H9 (cell line): ENCODE measurements at regions not wholly inside any gene's neighbourhood (a gene's known extent, or its start where the extent isn't known, plus 50 kb on each side); places are given as distances from the start of the nearest gene placed in this dataset.

ENCODE experiments used
- DNase-seq: peaks from one replicate; pipeline ENCODE4 v3.0.0-alpha.2; 2017
- H2AFZ ChIP-seq: one replicate; pipeline ENCODE4 v1.6.1; 2013; ENCODE audit warnings: mild to moderate bottlenecking, low read length, control low read depth, moderate library complexity
- H2AK5ac ChIP-seq: 2 replicates; pipeline ENCODE4 v1.6.1; 2013; ENCODE audit warnings: low read length, control low read depth, mixed read lengths; ENCODE audit not compliant: insufficient read length
- H2BK120ac ChIP-seq: one replicate; pipeline ENCODE4 v1.6.1; 2013; ENCODE audit warnings: low read depth, mild to moderate bottlenecking, low read length, control low read depth, inconsistent platforms; ENCODE audit not compliant: poor library complexity, severe bottlenecking
- H2BK12ac ChIP-seq: 2 replicates; pipeline ENCODE4 v1.6.1; 2013; ENCODE audit warnings: low read length, control low read depth, mixed read lengths, low read depth; ENCODE audit not compliant: insufficient read length
- H2BK15ac ChIP-seq: 2 replicates; pipeline ENCODE4 v1.6.1; 2013; ENCODE audit warnings: low read depth, low read length, control low read depth
- H2BK20ac ChIP-seq: one replicate; pipeline ENCODE4 v1.6.1; 2013; ENCODE audit warnings: low read depth, mild to moderate bottlenecking, low read length, control low read depth, inconsistent platforms; ENCODE audit not compliant: poor library complexity, severe bottlenecking
- H2BK5ac ChIP-seq: 2 replicates; pipeline ENCODE4 v1.6.1; 2013; ENCODE audit warnings: low read length, control low read depth, mixed read lengths; ENCODE audit not compliant: insufficient read length
- H3K14ac ChIP-seq: 2 replicates; pipeline ENCODE4 v1.6.1; 2013; ENCODE audit warnings: low read length, control low read depth; ENCODE audit not compliant: insufficient read depth
- H3K18ac ChIP-seq: 2 replicates; pipeline ENCODE4 v1.6.1; 2013; ENCODE audit warnings: low read depth, mild to moderate bottlenecking, mixed read lengths, low read length, control low read depth; ENCODE audit not compliant: insufficient read length
- H3K23ac ChIP-seq: 2 replicates; pipeline ENCODE4 v1.6.1; 2013; ENCODE audit warnings: low read length, control low read depth, mixed read lengths, low read depth; ENCODE audit not compliant: insufficient read length
- H3K23me2 ChIP-seq: 2 replicates; pipeline ENCODE4 v1.6.1; 2013; ENCODE audit warnings: low read depth, mild to moderate bottlenecking, mixed read lengths, low read length, control low read depth; ENCODE audit not compliant: insufficient read length, poor library complexity, severe bottlenecking
- H3K27ac ChIP-seq: 2 replicates; pipeline ENCODE4 v1.5.1; 2013; ENCODE audit warnings: low read length, control low read depth, mixed read lengths, low read depth; ENCODE audit not compliant: insufficient read length
- H3K27me3 ChIP-seq: 2 replicates; pipeline ENCODE4 v1.6.1; 2013; ENCODE audit warnings: low read length, control low read depth, inconsistent platforms; ENCODE audit not compliant: insufficient read depth
- H3K4ac ChIP-seq: 2 replicates; pipeline ENCODE4 v1.6.1; 2013; ENCODE audit warnings: low read depth, mild to moderate bottlenecking, control low read depth, inconsistent platforms, low read length, moderate library complexity
- H3K4me1 ChIP-seq: 2 replicates; pipeline ENCODE4 v1.6.1; 2013; ENCODE audit warnings: low read length, control low read depth, inconsistent platforms; ENCODE audit not compliant: insufficient read depth
- H3K4me2 ChIP-seq: 2 replicates; pipeline ENCODE4 v1.6.1; 2013; ENCODE audit warnings: low read length, control low read depth, mixed read lengths; ENCODE audit not compliant: insufficient read length, insufficient read depth
- H3K56ac ChIP-seq: 2 replicates; pipeline ENCODE4 v1.6.1; 2013; ENCODE audit warnings: low read depth, mild to moderate bottlenecking, mixed read lengths, low read length, control low read depth; ENCODE audit not compliant: insufficient read length
- H3K79me1 ChIP-seq: 2 replicates; pipeline ENCODE4 v1.6.1; 2013; ENCODE audit warnings: low read depth, mild to moderate bottlenecking, moderate library complexity, low read length, control low read depth, inconsistent platforms; ENCODE audit not compliant: insufficient read depth, poor library complexity, severe bottlenecking
- H3K79me2 ChIP-seq: 2 replicates; pipeline ENCODE4 v1.6.1; 2013; ENCODE audit warnings: low read length, control low read depth, inconsistent platforms; ENCODE audit not compliant: insufficient read depth
- H3K9ac ChIP-seq: 2 replicates; pipeline ENCODE4 v1.6.1; 2013; ENCODE audit warnings: low read length, control low read depth, mixed read lengths; ENCODE audit not compliant: insufficient read length; ENCODE audit errors: extremely low read depth
- H3K9me3 ChIP-seq: one replicate; pipeline ENCODE4 v1.6.1; 2013; ENCODE audit warnings: low read depth, low read length, inconsistent platforms; ENCODE audit not compliant: control insufficient read depth
- H3T11ph ChIP-seq: one replicate; pipeline ENCODE4 v1.6.1; 2013; ENCODE audit warnings: mild to moderate bottlenecking, low read length, control low read depth, inconsistent platforms
- H4K20me1 ChIP-seq: one replicate; pipeline ENCODE4 v1.6.1; 2013; ENCODE audit not compliant: control insufficient read depth, insufficient read length, insufficient read depth
- H4K5ac ChIP-seq: 2 replicates; pipeline ENCODE4 v1.6.1; 2013; ENCODE audit warnings: low read depth, mild to moderate bottlenecking, mixed read lengths, low read length, control low read depth; ENCODE audit not compliant: insufficient read length
- H4K8ac ChIP-seq: replicated peaks from 2 replicates; pipeline ENCODE4 v1.6.1; 2013; ENCODE audit warnings: low read length, control low read depth, mixed read lengths, low read depth; ENCODE audit not compliant: insufficient read length
- H4K91ac ChIP-seq: 2 replicates; pipeline ENCODE4 v1.6.1; 2013; ENCODE audit warnings: low read depth, mild to moderate bottlenecking, moderate library complexity, mixed read lengths, low read length, control low read depth; ENCODE audit not compliant: insufficient read length
- H3K27ac Mint-ChIP-seq, 3 experiments: 2 replicates in 2 of 3; 3 replicates in 1 of 3; pipeline ENCODE4 v1.8.0; 2020 to 2021; ENCODE audit warnings: mixed read lengths in 3 of 3, mild to moderate bottlenecking in 1 of 3, moderate library complexity in 1 of 3
- H3K27me3 Mint-ChIP-seq: 2 replicates; pipeline ENCODE4 v1.8.0; 2021; ENCODE audit warnings: low read depth, mild to moderate bottlenecking, moderate library complexity, mixed read lengths
- H3K36me3 Mint-ChIP-seq, 3 experiments: 2 replicates in 2 of 3; 3 replicates in 1 of 3; pipeline ENCODE4 v1.8.0; 2020 to 2021; ENCODE audit warnings: low read depth in 3 of 3, mixed read lengths in 3 of 3; ENCODE audit not compliant: insufficient read depth in 1 of 3
- H3K4me1 Mint-ChIP-seq, 2 experiments: 2 replicates each; pipeline ENCODE4 v1.8.0; 2020; ENCODE audit warnings: mixed read lengths in 2 of 2
- H3K4me3 Mint-ChIP-seq, 2 experiments: 2 replicates in 1 of 2; 3 replicates in 1 of 2; pipeline ENCODE4 v1.8.0; 2020 to 2021; ENCODE audit warnings: mild to moderate bottlenecking in 2 of 2, mixed read lengths in 2 of 2, moderate library complexity in 1 of 2
- H3K9me3 Mint-ChIP-seq, 2 experiments: 2 replicates in 1 of 2; 3 replicates in 1 of 2; pipeline ENCODE4 v1.8.0; 2020; ENCODE audit warnings: mild to moderate bottlenecking in 2 of 2, mixed read lengths in 2 of 2, moderate library complexity in 1 of 2
- WGBS: extraction: QIAGEN DNeasy Blood & Tissue Kit; methylation state at CpG from one replicate; pipeline ENCODE4 v1.1.7; 2013; ENCODE audit warnings: missing lambda C conversion rate, low lambda C conversion rate, mixed read lengths; ENCODE audit not compliant: insufficient read length; ENCODE audit errors: extremely low coverage; 5-methylcytosine and 5-hydroxymethylcytosine counted together
- TF ChIP-seq, protein P1 (sequence below): fragments of 200-600 bp; sonication (generic); conservative IDR thresholded peaks from 3 replicates; pipeline ENCODE4 v1.8.0; 2021; ENCODE audit warnings: antibody characterized with exemption, mild to moderate bottlenecking

DNA sequence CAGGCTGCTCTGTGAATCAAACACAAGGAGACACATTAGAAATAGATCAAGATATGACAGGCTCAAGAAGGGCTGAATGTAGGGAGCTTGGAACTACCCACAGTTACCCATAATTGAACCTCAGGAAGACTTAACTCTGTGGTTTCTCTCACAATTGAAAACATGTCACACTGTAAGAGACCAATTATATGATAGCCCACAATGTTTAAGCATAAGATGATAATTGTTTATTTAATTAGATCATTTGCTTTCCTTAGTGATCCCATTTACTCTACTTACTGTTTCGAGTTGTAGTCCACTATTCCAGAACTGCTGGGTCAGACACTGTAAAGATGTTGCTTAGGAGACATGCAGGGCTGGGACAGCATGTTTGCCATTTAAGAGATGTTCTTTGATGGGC lies 201.3 kb upstream of the RARB start:
- Histone ChIP-seq H4K20me1 (no peaks in the 10 kb centered on the region), H2AK5ac (no peak overlapping the region), H3K9ac (no peak overlapping the region), H3K27ac (no peak overlapping the region), H2AFZ (no peak overlapping the region), H3K56ac (no peak overlapping the region), H2BK120ac (no peak overlapping the region), H2BK15ac (no peak overlapping the region), H3K4ac (no peak overlapping the region), H3K9me3 (no peaks in the 10 kb centered on the region), H4K91ac (no peak overlapping the region), H2BK12ac (no peak overlapping the region), H3K4me2 (no peak overlapping the region), H4K5ac (no peak overlapping the region), H3T11ph (no peak overlapping the region), H3K18ac (no peak overlapping the region), H2BK20ac (no peak overlapping the region), H3K79me2 (no peaks in the 10 kb centered on the region), H3K79me1 (no peaks in the 10 kb centered on the region), H4K8ac (no peak overlapping the region), H3K23me2 (no peaks in the 10 kb centered on the region), H3K14ac (no peak overlapping the region), H3K27me3 (no peaks in the 10 kb centered on the region), H3K4me1 (no peaks in the 10 kb centered on the region; the same call in 1 of the 2 replicates), H2BK5ac (no peak overlapping the region), H3K23ac (no peak overlapping the region)
- TF ChIP-seq, protein P1, sequence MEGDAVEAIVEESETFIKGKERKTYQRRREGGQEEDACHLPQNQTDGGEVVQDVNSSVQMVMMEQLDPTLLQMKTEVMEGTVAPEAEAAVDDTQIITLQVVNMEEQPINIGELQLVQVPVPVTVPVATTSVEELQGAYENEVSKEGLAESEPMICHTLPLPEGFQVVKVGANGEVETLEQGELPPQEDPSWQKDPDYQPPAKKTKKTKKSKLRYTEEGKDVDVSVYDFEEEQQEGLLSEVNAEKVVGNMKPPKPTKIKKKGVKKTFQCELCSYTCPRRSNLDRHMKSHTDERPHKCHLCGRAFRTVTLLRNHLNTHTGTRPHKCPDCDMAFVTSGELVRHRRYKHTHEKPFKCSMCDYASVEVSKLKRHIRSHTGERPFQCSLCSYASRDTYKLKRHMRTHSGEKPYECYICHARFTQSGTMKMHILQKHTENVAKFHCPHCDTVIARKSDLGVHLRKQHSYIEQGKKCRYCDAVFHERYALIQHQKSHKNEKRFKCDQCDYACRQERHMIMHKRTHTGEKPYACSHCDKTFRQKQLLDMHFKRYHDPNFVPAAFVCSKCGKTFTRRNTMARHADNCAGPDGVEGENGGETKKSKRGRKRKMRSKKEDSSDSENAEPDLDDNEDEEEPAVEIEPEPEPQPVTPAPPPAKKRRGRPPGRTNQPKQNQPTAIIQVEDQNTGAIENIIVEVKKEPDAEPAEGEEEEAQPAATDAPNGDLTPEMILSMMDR = no peak
- Mint-ChIP-seq H3K4me1 (peaks cover 8% of the 10 kb centered on the region in 2 experiments), H3K27me3 (no peaks in the 10 kb centered on the region), H3K27ac (no peak overlapping the region), H3K36me3 (no peaks in the 10 kb centered on the region), H3K4me3 (no peak overlapping the region), H3K9me3 (no peaks in the 10 kb centered on the region)
- DNase-seq = no peak
- no CpG with 5 or more reads among the region's 1 CpG for WGBS
